OCI-LY7 (cell line): ENCODE measurements at regions not wholly inside any gene's neighbourhood (a gene's known extent, or its start where the extent isn't known, plus 50 kb on each side); places are given as distances from the start of the nearest gene placed in this dataset.

Experiments used
- EZH2phosphoT487 ChIP-seq: fragments of 200-600 bp; sonication (generic); IDR thresholded peaks from 2 replicates; pipeline ENCODE4 v1.6.1; 2018; ENCODE audit warnings: low read depth, borderline replicate concordance, mild to moderate bottlenecking, mixed run types, antibody characterized with exemption, low read length, moderate library complexity, mixed read lengths
- TF ChIP-seq, protein P1 (sequence below): fragments of 200-600 bp; sonication (generic); conservative IDR thresholded peaks from 2 replicates; pipeline ENCODE4 v1.5.1; 2014; ENCODE audit warnings: mild to moderate bottlenecking, antibody characterized with exemption, low read length, moderate library complexity, mixed read lengths

DNA sequence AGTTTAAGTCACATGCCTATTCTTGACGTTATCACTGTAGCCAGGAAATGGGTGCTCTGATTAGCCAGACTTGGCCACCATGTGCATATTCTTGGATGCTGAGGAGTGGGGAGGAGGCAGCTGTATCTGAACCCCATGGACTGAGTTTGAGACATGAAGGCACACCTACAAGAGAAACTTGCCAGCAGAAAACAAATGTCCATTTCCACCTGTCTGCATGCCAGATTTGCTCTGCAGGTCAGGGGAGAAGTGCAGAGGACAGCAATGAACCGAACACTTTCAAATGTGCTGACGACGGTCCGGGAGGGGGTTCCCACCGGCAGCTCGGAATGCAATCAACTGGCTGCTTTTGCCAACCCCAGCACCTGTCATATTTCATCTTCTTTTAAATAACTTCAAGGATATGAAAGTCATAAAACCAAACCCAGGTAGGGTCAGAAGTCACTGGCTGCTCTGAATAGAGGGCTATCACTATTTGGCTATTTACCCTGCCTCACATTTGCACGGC lies 287.8 kb upstream of the N4BP1 start:
- TF ChIP-seq, protein P1, sequence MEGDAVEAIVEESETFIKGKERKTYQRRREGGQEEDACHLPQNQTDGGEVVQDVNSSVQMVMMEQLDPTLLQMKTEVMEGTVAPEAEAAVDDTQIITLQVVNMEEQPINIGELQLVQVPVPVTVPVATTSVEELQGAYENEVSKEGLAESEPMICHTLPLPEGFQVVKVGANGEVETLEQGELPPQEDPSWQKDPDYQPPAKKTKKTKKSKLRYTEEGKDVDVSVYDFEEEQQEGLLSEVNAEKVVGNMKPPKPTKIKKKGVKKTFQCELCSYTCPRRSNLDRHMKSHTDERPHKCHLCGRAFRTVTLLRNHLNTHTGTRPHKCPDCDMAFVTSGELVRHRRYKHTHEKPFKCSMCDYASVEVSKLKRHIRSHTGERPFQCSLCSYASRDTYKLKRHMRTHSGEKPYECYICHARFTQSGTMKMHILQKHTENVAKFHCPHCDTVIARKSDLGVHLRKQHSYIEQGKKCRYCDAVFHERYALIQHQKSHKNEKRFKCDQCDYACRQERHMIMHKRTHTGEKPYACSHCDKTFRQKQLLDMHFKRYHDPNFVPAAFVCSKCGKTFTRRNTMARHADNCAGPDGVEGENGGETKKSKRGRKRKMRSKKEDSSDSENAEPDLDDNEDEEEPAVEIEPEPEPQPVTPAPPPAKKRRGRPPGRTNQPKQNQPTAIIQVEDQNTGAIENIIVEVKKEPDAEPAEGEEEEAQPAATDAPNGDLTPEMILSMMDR: no peak
- TF ChIP-seq EZH2phosphoT487: no peak
